GM12872 (cell line): ENCODE measurements at regions not wholly inside any gene's neighbourhood (a gene's known extent, or its start where the extent isn't known, plus 50 kb on each side); places are given as distances from the start of the nearest gene placed in this dataset.

Source experiments
- TF ChIP-seq, protein P1 (sequence below): IDR thresholded peaks from 3 replicates; pipeline ENCODE4 v1.5.1; 2011; ENCODE audit warnings: low read depth, mild to moderate bottlenecking, low read length, moderate library complexity; ENCODE audit not compliant: insufficient read depth

DNA sequence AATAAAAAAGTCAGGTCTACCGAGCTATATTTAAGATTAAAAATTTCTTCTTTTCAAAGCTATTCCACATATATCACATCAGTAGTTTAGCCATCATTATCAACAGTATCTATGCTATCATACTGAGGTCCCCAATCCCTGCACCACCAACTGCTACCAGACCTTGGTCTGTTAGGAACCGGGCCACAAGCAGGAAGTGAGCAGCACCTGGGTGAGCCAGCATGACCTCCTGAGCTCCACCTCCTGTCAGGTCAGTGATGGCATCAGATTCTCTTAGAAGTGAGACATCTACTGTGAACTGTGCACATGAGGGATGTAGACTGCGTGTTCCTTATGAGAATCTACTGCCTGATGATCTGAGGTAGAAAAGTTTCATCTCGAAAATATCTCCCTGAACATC is 632.1 kb upstream of the KCND2 start:
- TF ChIP-seq, protein P1, sequence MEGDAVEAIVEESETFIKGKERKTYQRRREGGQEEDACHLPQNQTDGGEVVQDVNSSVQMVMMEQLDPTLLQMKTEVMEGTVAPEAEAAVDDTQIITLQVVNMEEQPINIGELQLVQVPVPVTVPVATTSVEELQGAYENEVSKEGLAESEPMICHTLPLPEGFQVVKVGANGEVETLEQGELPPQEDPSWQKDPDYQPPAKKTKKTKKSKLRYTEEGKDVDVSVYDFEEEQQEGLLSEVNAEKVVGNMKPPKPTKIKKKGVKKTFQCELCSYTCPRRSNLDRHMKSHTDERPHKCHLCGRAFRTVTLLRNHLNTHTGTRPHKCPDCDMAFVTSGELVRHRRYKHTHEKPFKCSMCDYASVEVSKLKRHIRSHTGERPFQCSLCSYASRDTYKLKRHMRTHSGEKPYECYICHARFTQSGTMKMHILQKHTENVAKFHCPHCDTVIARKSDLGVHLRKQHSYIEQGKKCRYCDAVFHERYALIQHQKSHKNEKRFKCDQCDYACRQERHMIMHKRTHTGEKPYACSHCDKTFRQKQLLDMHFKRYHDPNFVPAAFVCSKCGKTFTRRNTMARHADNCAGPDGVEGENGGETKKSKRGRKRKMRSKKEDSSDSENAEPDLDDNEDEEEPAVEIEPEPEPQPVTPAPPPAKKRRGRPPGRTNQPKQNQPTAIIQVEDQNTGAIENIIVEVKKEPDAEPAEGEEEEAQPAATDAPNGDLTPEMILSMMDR: no peak

DNA sequence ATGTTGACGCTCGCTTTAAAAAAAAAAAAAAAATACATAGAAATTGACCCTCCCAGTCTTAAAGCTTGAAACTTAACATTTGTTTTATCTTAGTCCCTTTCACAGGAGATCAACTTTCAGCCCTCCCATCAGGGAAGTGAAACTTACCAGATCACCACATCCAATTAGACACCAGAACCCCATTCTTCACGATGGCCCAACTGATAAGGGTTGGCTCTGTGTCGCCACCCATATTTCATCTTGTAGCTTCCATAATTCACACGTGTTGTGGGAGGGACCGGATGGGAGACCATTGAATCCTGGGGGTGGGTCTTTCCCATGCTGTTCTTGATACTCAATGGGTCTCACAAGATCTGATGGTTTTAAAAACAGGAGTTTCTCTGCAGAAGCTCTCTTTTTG is 629.4 kb upstream of the KCND2 start:
- TF ChIP-seq, protein P1: no peak

DNA sequence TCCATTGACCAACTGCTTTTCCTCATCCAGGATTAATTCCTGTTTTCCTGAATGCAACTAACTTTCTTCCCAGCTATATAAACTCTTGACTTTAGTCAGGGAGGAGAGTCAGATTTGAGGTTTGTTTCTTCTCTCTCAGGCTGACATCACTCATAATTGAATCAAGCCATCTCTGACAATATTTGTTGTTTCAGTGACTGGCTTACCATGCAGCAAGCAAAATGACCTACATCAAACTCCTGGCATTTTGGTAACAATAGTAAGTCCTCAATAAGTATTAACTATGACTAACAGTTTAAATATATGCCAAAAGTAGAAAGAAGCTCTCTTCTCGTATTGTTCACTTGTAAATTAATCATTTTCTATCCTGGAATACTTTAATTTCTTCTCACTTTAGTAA is 625.7 kb upstream of the KCND2 start:
- TF ChIP-seq, protein P1: no peak

DNA sequence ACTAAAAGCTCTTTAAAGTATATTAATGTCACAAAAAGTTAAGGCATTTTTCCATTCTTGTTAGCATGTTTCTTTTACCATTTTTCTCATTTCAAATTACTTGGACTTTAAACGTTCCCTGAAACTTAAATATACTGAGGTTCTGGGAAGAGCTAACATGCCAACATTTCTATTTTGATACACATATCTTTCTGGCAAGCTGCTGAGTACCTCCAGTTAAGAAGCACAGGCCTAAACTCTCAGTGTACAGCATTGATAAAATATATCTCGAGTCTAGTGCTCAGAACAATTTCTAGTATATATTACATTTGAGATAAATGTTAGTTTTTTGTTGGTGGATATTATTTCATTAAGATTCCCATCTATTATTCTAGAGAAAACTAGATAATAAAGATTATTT is 612.9 kb upstream of the KCND2 start:
- TF ChIP-seq, protein P1: no peak

DNA sequence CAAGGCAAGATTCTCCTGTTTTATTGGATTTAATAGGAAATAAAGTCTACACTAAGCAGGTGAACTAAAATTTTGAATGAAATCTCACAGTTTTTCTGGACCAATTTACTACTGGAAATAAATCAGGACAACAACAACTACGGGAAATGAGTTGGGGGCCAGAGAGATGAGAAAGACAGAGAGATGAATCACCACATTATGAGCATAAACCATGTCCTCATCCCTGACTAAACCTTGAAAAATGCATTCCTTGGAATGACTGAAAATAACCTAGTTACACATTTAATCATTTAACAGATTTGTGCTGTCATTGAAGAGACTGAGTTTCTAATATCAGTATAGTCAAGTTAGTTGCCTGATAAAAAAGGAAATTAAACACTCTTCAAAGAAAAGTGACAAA is 608.4 kb upstream of the KCND2 start:
- TF ChIP-seq, protein P1: no peak

DNA sequence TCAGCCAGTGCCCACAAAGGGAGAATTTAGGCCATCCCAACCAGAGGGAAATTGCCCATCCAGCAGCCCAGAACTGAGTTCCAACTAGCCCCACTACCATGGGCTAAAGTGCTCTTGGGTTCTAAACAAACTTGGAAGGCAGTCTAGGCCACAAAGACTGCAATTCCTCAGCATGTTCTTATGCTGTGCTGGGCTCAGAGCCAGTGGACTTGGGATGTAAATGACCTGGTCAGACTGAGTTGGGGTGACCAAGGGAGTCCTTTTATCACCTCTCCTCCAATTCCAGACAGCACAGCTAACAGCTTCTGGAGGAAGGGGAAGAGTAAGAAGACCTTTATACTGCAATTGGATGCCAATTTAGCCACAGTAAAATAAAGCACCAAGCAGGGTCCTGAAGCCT is 607.2 kb upstream of the KCND2 start:
- TF ChIP-seq, protein P1: no peak

DNA sequence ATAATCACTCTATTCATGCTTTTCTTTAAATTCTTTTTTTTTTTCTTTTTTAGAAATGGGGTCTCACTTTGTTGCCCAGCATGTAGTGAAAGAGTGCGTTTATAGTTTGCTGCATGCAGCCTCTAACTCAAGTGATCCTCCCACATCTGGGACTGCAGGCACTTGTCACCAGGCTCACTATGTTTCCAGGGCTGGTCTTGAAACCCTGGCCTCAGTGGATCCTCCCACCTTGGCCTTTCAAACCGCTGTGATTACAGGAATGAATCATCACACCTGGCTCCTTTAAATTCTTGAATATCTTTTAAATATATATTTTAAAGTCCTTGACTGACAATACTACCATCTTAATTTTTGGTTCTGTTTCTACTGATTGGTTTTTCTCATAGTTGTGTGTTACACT is 591.6 kb upstream of the KCND2 start:
- TF ChIP-seq, protein P1: no peak

DNA sequence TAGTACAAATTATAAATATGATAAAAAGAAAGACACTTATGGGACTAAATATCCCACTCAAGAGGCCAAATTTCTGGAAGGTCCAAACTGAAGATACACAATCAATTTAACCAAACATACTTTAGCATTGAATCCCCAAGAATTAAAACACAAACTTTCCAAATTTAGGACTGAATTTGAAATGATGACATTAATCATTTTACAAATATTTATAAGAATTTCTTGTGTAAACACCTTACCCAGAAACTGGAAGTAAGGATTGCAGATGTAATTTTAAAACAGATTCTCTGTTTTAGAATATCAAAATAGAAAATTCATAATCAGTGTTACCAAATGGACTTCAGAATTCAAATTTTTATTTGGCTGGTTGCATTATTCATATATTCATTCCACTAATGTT is 588.2 kb upstream of the KCND2 start:
- TF ChIP-seq, protein P1: no peak
